Activated T-helper 9 cell treated with anti-CD3 and anti-CD28 coated beads, Interleukin-2, amount 50 U/mL, for 16 hours (primary cell): ENCODE measurements at regions not wholly inside any gene's neighbourhood (a gene's known extent, or its start where the extent isn't known, plus 50 kb on each side); places are given as distances from the start of the nearest gene placed in this dataset.
"Not testable (repeated sequence)": the region's sequence is repeated elsewhere in the genome, so short reads cannot be mapped to it uniquely, and the experiment has no call there.

ENCODE experiments used
- DNase-seq: peaks from one replicate; pipeline ENCODE4 v3.0.0-alpha.2; 2020; ENCODE audit warnings: low read depth

DNA sequence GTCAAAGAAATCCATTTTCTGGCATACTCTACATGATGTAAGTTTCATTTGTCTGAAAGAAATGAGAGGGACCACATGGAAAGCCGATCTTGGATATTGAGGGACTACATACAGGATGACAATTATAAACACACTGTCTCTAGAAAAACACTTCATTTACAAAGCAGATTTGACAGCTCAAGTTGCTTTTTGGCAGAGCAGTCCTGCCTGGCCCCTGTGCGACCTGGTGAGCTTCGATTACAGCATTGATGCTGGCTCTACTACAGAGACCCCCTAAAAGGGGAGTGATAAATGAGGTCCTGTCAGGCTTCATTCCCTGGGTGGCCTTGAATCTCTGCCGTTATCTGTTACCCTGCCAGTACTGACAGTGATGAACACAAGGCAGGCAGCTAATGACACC is 215.2 kb upstream of the NOCT start:
- no peak for DNase-seq

GRCh38 chr4:138798404-138798803 is 217.2 kb upstream of the NOCT start:
- DNase-seq, result no peak

DNA sequence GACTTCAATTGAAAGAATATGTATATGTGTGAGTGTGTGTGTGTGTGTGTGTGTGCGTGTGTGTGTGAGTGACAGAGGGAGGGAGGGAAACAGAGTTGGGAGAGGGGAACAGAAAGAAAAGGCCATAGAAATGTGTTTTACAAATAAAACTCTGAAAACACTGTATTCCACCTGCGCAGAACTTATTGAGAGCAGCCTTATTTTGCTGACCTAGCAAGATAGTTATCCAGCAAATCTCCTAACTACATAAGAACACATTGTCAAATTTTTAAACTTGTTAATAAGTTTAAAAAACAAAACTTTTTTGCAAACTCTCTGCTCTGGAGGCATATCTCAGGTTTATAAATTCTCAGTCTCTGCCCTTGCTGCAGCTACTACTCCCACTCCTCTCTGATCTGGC is 217.9 kb upstream of the NOCT start:
- DNase-seq, result no peak

GRCh38 chr4:138796761-138797160 is 218.8 kb upstream of the NOCT start:
- no peak for DNase-seq

DNA sequence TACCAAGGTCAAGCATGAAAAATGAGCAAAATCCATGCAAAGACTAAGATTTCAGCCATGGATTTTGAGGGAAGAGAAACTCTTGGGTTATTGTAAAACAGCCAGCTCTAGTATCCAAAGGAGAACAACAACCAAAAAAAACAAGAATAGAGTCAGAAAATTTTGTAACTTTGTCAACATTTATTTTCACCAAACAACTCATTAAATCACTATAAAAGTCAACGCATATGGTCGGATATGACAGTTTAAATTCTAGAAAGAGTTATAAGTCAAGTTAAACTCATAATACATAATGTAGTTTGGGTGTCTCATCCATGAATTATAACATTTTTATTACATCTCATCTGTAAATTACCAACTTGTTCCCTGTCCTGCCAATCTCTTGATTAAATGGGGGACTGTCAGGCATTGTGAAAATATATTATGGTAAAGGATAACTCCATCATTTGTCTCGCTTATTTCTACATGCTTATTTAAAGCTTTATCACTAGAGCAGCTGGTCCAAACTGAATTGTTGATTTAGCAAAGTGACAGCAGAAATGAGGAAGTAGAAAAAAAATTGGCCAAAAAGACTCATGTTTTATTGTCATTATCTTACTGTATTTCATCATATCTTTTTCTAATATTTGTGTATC is 224.8 kb upstream of the NOCT start:
- no peak for DNase-seq

GRCh38 chr4:138789796-138790195 is 225.8 kb upstream of the NOCT start:
- DNase-seq, result no peak

- no peak for DNase-seq
Observed at GRCh38 chr4:138788857-138789256, 226.7 kb upstream of the NOCT start.

- DNase-seq, result no peak
Observed at GRCh38 chr4:138788267-138788790, 227.3 kb upstream of the NOCT start.

- DNase-seq, result not testable (repeated sequence)
Observed at GRCh38 chr4:138779761-138780160, 235.8 kb upstream of the NOCT start.

DNA sequence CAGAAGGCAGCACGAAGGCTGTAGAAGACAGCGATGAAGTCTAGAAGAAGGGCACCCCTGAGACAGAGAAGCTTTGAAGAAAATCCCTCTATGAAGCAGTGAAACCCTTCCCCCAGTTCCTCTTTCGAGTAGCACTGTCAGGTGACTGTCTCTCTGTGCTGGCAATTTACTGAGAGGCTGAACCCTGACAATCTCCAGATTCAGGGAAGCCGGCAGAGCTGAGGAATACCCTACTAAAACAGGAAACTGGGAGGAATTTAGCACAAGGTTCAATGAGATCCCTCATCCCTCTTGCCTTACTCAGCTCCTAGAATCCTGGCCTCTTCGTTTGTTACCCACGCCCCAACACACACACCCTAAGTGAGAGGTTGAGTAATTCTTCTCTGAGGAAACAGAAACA is 239.7 kb upstream of the NOCT start:
- no peak for DNase-seq

GRCh38 chr4:138775489-138775888 is 240.1 kb upstream of the NOCT start:
- no peak for DNase-seq

- DNase-seq, result no peak
Observed at GRCh38 chr4:138774940-138775339, 240.6 kb upstream of the NOCT start.

DNA sequence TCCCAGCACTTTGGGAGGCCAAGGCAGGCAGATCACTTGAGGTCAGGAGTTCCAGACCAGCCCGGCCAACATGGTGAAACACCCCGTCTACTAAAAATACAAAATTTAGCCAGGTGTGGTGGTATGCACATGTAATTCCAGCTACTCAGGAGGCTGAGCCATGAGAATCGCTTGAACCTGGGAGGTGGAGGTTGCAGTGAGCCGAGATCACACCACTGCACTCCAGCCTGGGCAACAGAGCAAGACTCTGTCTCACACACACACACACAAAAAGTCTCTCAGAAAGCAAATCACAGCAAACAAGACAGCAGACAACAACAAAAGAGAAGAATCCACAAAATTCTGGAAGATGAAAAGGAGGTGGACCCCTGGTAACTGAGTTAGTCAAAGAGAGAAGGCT is 241.5 kb upstream of the NOCT start:
- not testable (repeated sequence) for DNase-seq

DNA sequence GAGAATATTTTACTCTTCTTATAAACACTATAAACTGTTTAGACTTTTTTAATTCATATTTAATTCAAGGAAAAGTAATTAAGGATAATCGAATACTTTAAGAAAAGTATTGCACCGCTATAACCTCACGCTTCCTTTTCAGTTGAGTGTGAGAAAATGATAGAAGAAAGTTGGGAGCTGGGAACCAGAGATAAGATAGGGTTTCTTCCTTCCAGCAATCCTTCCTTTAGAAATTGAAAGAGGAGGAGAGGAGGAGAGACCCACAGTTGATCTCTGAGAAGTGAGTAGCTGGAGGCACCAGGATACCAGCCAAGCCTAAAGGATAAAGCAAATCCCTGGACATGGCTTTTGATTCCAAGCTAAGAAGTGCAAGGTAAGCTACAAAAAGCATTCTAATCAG is 242.3 kb upstream of the NOCT start:
- DNase-seq, result no peak

DNA sequence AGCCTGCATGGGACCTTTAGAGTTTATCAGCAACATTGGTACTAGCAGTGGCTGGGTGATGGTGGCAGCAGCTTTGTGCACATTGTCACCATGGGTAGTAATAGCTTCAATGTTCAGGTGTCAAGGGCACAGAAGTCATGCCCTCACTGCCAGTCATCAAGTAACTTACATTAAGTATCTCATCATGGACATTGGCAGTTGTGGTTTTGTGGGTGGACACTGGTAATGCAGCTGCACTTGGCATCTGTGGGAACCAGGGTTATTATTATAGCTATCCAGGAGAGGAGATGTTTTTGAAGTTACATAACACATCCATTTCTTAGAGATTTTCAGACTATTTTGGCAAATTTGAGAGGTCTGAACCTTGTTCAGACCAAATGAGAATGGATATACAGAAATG is 243.2 kb upstream of the NOCT start:
- DNase-seq, result no peak

- no peak for DNase-seq
Observed at GRCh38 chr4:138770818-138771217, 244.8 kb upstream of the NOCT start.

DNA sequence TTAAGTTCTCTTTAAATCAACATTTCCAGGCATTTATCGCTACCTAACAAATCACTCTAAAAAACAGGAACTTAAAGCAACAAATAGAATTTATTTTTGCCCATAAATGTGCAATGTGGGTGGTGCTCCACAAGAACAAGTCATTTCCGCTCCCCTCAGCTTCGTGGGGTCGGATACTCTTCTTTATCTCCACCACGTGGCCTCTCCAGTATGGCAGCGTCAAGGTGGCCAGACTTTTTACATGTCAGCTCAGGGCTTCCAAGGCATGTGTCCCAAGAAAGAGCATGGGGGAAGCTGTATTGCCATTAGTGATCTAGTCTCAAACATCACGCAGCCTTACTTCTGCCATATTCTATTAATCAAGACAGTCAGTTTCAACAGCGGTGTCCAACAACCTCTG is 249.2 kb upstream of the NOCT start:
- no peak for DNase-seq

GRCh38 chr4:138765442-138765841 is 250.1 kb upstream of the NOCT start:
- DNase-seq, result no peak

DNA sequence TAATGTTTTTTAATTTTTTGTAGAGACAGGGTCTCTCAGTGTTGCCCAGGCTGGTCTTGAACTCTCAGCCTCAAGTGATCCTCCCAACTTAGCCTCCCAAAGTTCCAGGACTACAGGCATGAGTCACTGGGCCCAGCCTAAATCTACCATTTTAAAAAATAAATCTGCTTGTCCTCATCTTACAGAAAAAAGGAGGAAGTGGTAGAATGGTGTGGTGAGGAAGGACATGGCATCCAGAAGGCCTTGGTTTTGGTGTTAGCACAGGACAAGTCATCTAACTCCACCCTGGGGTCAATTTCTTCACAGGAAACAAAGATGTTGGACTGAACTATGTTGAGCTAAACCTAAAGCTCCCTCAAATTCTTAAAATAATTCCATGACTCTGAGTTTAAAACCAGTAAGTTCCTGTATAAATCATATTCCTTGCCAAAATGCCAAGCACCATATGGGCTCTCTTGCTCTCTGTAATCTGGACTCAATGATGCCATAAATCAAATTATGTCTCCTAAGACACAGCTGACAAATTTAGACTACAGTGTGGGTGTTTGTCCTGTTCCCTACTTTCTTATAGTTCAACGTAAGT is 253.9 kb upstream of the NOCT start:
- no peak for DNase-seq

DNA sequence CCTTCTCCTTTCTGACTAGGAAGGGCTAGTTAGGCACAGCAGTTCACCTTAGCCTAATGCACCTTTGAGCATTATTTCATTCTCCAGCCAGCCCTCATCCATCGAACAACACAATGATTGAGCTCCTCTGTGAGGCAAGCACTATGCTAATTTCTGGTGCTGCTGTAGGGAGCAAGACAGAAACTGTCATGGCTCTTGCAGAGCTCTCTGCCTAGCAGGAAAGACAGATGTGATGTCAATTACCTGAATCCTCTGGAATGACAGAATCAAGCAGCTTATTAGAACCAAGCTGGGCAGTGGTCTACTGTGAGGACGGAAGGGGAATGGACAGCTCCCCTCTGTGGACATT is 256.1 kb upstream of the NOCT start:
- DNase-seq, result no peak

DNA sequence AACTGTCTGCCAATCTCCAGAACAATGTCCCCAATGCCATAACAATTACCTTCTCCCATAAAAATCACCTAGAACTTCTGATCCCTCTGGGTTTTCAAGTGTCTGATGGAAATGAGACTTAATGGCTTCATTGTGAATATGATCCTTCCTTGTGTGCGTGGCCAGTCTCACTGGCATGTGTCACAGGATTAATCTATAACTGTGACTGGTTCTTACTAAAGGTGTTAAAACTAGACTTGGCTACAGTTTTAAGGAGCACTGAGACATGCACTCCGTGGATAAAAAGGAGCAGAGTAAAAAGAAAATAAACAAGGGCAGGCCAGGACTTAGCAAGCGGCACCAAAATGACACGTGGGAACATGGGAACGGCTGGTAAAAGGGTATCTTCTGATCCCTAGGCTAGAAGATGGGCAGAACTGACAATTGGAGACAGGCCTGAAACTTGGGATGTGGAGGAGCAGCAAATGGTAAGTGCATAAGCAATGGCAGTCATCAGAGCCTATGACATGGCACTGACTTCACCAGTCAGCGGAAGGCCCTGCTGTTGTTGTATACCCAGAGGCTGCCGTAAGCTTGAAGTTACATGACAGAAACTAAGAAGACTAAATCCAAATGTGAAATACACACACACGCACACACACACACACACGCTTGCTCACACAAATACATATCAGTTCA is 256.6 kb upstream of the NOCT start:
- DNase-seq, result no peak

DNA sequence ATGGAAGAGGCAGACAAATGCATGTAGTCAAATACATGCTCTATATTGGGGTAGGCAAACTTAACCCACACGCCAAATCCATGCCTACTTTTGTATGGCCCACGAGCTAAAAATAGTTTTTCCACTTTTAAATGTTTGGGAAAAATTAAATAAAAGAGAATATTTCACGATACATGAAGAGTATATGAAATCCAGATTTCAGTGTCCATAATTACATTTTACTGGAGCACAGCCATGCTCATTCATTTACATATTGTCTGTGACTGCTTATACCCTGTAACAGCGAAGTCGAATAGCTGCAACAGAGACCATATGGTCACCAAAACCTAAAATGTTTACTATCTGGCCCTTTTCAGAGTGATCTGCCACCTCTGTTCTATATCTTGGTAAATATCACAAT is 257.4 kb upstream of the NOCT start:
- DNase-seq, result no peak

- DNase-seq, result no peak
Observed at GRCh38 chr4:138757432-138757831, 258.1 kb upstream of the NOCT start.

- DNase-seq, result no peak
Observed at GRCh38 chr4:138756519-138756918, 259.1 kb upstream of the NOCT start.
